Cardiac fibroblast (primary cell): ENCODE measurements at regions not wholly inside any gene's neighbourhood (a gene's known extent, or its start where the extent isn't known, plus 50 kb on each side); places are given as distances from the start of the nearest gene placed in this dataset.

Experiments
- DNase-seq, 2 donors: peaks; one replicate each; pipeline versions ENCODE4 v3.0.0 to v3.0.0-alpha.2; 2010; ENCODE audit warnings: low read depth in 2 of 2
- H3K4me3 ChIP-seq, 2 donors: replicated peaks in 1 of 2; 1 replicate in 1 of 2; 2 replicates in 1 of 2; pipeline ENCODE4 v1.5.1; 2011; ENCODE audit warnings: low read depth in 2 of 2, low read length in 2 of 2, mild to moderate bottlenecking in 2 of 2, moderate library complexity in 1 of 2
- CTCF ChIP-seq: IDR thresholded peaks from one replicate; pipeline ENCODE4 v1.5.1; 2011; ENCODE audit warnings: low read depth, mild to moderate bottlenecking, low read length, inconsistent platforms

GRCh38 chr1:55457874-55458273, 242.7 kb upstream of the USP24 start:
- H3K4me3 ChIP-seq = no peak overlapping the region
- no peak for TF ChIP-seq CTCF
- DNase-seq = no peak

- DNase-seq = no peak
- H3K4me3 ChIP-seq = no peak overlapping the region
- TF ChIP-seq CTCF = no peak
These were observed 241.8 kb upstream of the USP24 start for GRCh38 chr1:55456971-55457370.

GRCh38 chr1:55448261-55448660, 233.1 kb upstream of the USP24 start:
- no peak overlapping the region for H3K4me3 ChIP-seq
- no peak for TF ChIP-seq CTCF
- DNase-seq = peak; percentile 29 to 43

GRCh38 chr1:55447488-55447887, 232.3 kb upstream of the USP24 start:
- peak in 1 of 2 donors; percentile 80 for DNase-seq
- TF ChIP-seq CTCF = no peak
- no peak overlapping the region for H3K4me3 ChIP-seq

- TF ChIP-seq CTCF = no peak
- peak in 1 of 2 donors; percentile 86 for DNase-seq
- no peak overlapping the region for H3K4me3 ChIP-seq
These were observed 231.2 kb upstream of the USP24 start for GRCh38 chr1:55446351-55446750.

GRCh38 chr1:55445416-55445815, 230.3 kb upstream of the USP24 start:
- TF ChIP-seq CTCF = no peak
- no peak overlapping the region for H3K4me3 ChIP-seq
- no peak for DNase-seq

- no peak overlapping the region for H3K4me3 ChIP-seq
- DNase-seq = no peak
- TF ChIP-seq CTCF = no peak
These were observed 229.5 kb upstream of the USP24 start for GRCh38 chr1:55444667-55445066.
